Esophagus muscularis mucosa (tissue), 4 donors: ENCODE measurements at regions not wholly inside any gene's neighbourhood (a gene's known extent, or its start where the extent isn't known, plus 50 kb on each side); places are given as distances from the start of the nearest gene placed in this dataset.

Experiments
- DNase-seq: peaks from one replicate; pipeline ENCODE4 v3.0.0-alpha.2; 2017; ENCODE audit errors: extremely low spot score
- H3K27ac ChIP-seq, 4 donors: fragments of 200-600 bp; sonication (generic); replicated peaks in 1 of 4; 1 replicate in 3 of 4; 2 replicates in 1 of 4; pipeline ENCODE4 v1.5.1; 2016 to 2019; ENCODE audit warnings: mild to moderate bottlenecking in 1 of 4
- H3K27me3 ChIP-seq, 4 donors: fragments of 200-600 bp; sonication (generic); one replicate each; pipeline versions ENCODE4 v1.5.1 to v1.6.0; 2016 to 2019
- H3K36me3 ChIP-seq, 4 donors: fragments of 200-600 bp; sonication (generic); one replicate each; pipeline ENCODE4 v1.5.1; 2016 to 2019
- H3K4me1 ChIP-seq, 4 donors: fragments of 200-600 bp; sonication (generic); one replicate each; pipeline ENCODE4 v1.5.1; 2016 to 2019
- H3K4me3 ChIP-seq, 4 donors: fragments of 200-600 bp; sonication (generic); 1 replicate in 2 of 4; 2 replicates in 2 of 4; pipeline ENCODE4 v1.5.1; 2016 to 2019; ENCODE audit warnings: mild to moderate bottlenecking in 4 of 4, moderate library complexity in 1 of 4
- H3K9me3 ChIP-seq, 4 donors: fragments of 200-600 bp; sonication (generic); 1 replicate in 3 of 4; 2 replicates in 1 of 4; pipeline ENCODE4 v1.5.1; 2016 to 2019
- EP300 ChIP-seq: sonication (generic); formaldehyde crosslinking; IDR thresholded peaks from one replicate; pipeline ENCODE4 v1.6.1; 2017; ENCODE audit warnings: antibody characterized with exemption
- POLR2A ChIP-seq: fragments of 450-650 bp; IDR thresholded peaks from one replicate; pipeline ENCODE4 v1.6.1; 2017; ENCODE audit warnings: antibody characterized with exemption, moderate library complexity, mild to moderate bottlenecking, low read depth
- POLR2AphosphoS5 ChIP-seq, 2 donors: sonication (generic); formaldehyde crosslinking; IDR thresholded peaks; one replicate each; pipeline ENCODE4 v1.6.1; 2017; ENCODE audit warnings: antibody characterized with exemption in 2 of 2
- WGBS: methylation state at CpG from one replicate; pipeline ENCODE4 v1.1.5; 2018; 5-methylcytosine and 5-hydroxymethylcytosine counted together
- intact Hi-C: fragments of 100-400 bp; cut with DNase I; formaldehyde crosslinking; loops from one replicate; pipeline ENCODE4 v1.15.1; 2023
- TF ChIP-seq, protein P1 (sequence below), 3 experiments: fragments of 200-600 bp in 2 of 3; fragments of 450-650 bp in 1 of 3; sonication (generic) in 2 of 3; IDR thresholded peaks; one replicate each; pipeline ENCODE4 v1.5.1; 2017 to 2019; ENCODE audit warnings: antibody characterized with exemption in 3 of 3, mild to moderate bottlenecking in 2 of 3, moderate library complexity in 1 of 3

DNA sequence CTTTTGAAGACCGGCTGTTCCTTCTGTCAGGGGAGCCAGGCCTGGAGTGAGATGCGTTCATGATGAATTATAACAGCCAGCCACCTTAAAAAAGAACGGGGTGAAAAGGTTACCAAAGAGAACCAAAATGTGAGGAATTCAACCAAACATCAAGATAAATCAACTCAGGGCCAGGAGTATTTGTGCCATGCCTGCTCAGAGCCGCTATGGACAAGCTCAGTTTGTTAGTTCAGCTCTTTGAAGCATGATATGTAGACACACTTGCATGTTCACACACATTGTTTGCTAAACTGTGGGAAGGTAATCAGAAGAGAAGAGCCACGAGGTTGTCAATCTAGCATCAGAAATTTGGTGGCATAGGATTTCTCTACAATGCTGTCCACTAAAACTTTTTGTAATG, 367.4 kb upstream of the TBX3 start:
- intact Hi-C loops = no loop called here
- Histone ChIP-seq H3K36me3 (no peaks in the 10 kb centered on the region), H3K27ac (no peak overlapping the region), H3K4me1 (no peaks in the 10 kb centered on the region), H3K4me3 (no peak overlapping the region), H3K9me3 (no peaks in the 10 kb centered on the region), H3K27me3 (no peaks in the 10 kb centered on the region)
- peak; percentile 72 for DNase-seq
- 50% methylated on average over 5 of the region's 5 CpGs for WGBS
- no peak for TF ChIP-seq POLR2AphosphoS5 (IDR thresholded peaks at IDR 0.05)
- TF ChIP-seq, protein P1, sequence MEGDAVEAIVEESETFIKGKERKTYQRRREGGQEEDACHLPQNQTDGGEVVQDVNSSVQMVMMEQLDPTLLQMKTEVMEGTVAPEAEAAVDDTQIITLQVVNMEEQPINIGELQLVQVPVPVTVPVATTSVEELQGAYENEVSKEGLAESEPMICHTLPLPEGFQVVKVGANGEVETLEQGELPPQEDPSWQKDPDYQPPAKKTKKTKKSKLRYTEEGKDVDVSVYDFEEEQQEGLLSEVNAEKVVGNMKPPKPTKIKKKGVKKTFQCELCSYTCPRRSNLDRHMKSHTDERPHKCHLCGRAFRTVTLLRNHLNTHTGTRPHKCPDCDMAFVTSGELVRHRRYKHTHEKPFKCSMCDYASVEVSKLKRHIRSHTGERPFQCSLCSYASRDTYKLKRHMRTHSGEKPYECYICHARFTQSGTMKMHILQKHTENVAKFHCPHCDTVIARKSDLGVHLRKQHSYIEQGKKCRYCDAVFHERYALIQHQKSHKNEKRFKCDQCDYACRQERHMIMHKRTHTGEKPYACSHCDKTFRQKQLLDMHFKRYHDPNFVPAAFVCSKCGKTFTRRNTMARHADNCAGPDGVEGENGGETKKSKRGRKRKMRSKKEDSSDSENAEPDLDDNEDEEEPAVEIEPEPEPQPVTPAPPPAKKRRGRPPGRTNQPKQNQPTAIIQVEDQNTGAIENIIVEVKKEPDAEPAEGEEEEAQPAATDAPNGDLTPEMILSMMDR (IDR thresholded peaks at IDR 0.05) = no peak
- no peak for TF ChIP-seq EP300
- TF ChIP-seq POLR2A = no peak

DNA sequence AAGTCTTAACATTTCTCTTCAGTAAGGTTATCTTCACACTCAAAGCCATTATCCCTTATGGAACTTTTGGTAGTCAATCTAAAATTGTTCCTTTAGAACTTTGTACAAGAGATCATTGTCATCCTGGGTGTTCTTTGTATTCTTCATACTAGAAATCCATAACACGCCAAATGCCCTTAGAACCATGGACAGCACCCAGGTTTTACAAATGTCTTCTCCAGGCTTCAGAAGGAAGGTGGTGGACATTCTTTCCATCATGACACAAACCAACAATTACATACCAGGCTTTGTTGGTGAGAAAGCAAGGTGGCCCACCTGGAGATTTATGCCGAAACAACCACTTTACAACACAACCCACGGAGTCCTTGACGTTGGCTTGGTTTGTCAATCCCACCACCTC, 365.6 kb upstream of the TBX3 start:
- TF ChIP-seq POLR2A = no peak
- TF ChIP-seq, protein P1 (IDR thresholded peaks at IDR 0.05) = no peak
- TF ChIP-seq EP300 = no peak
- TF ChIP-seq POLR2AphosphoS5 (IDR thresholded peaks at IDR 0.05) = no peak
- intact Hi-C loops = no loop called here

DNA sequence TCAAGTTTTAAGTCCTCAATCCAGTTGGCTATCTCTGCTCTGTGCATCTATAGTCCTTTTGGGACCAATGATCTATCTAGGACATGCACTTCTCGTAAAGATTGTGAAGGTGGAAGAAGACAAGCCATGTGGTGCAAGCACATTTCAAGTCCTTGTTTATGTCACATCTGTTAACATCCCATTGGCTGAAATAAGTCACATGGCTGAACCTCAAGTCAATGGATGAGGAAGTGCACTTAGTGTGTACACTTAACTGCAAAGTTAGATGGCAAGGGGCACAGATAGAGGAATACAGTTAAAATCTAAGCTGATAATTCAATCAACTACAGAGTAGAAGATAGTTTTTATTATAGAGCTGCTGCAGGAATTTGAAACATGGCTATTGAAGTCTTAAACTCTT, 362.8 kb upstream of the TBX3 start:
- peaks cover 0 to 2% (median 0%) of the 10 kb centered on the region in 4 donors for H3K9me3 ChIP-seq
- TF ChIP-seq, protein P1 (IDR thresholded peaks at IDR 0.05) = no peak
- no peak for TF ChIP-seq EP300
- no peak for TF ChIP-seq POLR2AphosphoS5 (IDR thresholded peaks at IDR 0.05)
- no peak for TF ChIP-seq POLR2A
- DNase-seq = no peak
- WGBS = 92% methylated on average over 1 of the region's 1 CpG
- H3K4me3 ChIP-seq = no peak overlapping the region
- no peaks in the 10 kb centered on the region for H3K36me3 ChIP-seq
- intact Hi-C loops = no loop called here
- H3K27me3 ChIP-seq = no peaks in the 10 kb centered on the region
- no peak overlapping the region for H3K27ac ChIP-seq
- no peaks in the 10 kb centered on the region for H3K4me1 ChIP-seq

More for the DNA sequence above, 365.6 kb upstream of the TBX3 start:
- Histone ChIP-seq H3K36me3 (no peaks in the 10 kb centered on the region), H3K27ac (no peak overlapping the region), H3K27me3 (no peaks in the 10 kb centered on the region), H3K4me3 (no peak overlapping the region), H3K9me3 (no peaks in the 10 kb centered on the region), H3K4me1 (no peaks in the 10 kb centered on the region)
- no peak for DNase-seq
- 83% methylated on average over 4 of the region's 4 CpGs for WGBS

DNA sequence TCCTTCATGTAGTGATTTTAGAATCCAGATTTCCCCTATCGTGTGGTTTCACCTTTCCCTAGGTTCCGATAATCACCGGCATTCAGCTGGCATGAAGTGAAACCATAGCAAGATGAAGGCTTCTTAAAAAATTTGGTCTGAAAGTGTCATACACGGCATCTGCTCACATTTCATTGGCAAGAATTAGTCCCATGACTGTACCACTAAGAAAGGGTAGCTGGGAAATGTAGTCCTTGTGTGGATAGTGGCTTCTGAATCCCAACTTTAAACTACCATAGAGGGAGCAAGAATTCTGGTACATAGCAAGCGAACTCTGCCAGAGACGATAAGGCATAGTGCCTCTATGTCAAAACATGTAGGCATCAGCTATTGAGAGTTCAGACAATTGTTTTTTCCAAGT, 360.1 kb upstream of the TBX3 start:
- Histone ChIP-seq H3K9me3 (peaks cover 0 to 5% (median 0%) of the 10 kb centered on the region in 4 donors), H3K36me3 (no peaks in the 10 kb centered on the region), H3K4me3 (no peak overlapping the region), H3K27ac (no peak overlapping the region), H3K4me1 (no peaks in the 10 kb centered on the region), H3K27me3 (no peaks in the 10 kb centered on the region)
- TF ChIP-seq POLR2A = no peak
- TF ChIP-seq EP300 = no peak
- TF ChIP-seq, protein P1 (IDR thresholded peaks at IDR 0.05) = no peak
- TF ChIP-seq POLR2AphosphoS5 (IDR thresholded peaks at IDR 0.05) = no peak
- 89% methylated on average over 6 of the region's 6 CpGs for WGBS
- DNase-seq = no peak
- intact Hi-C loops = no loop called here

DNA sequence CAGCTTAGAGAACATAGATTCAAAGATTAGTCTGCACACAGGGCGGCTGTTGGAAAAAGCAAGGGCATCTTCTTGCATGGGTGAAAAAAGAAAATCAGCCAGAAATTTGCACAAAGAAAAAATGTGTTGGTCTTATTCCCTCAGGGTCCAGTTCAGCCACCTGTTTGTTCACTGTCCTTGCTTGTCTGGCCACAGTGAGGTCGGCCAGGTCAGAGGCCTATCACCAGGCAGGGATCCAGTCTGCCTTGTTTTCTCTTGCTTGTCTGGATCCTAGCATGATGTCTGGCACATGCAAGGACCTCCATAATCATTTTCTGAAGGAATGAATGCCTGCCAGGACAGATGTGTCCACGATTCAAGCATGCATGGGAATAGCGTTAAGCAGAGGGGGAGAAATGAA, 359.1 kb upstream of the TBX3 start:
- no peak overlapping the region for H3K27ac ChIP-seq
- H3K4me3 ChIP-seq = no peak overlapping the region
- no peaks in the 10 kb centered on the region for H3K4me1 ChIP-seq
- TF ChIP-seq POLR2A = no peak
- TF ChIP-seq POLR2AphosphoS5 (IDR thresholded peaks at IDR 0.05) = no peak
- TF ChIP-seq EP300 = no peak
- TF ChIP-seq, protein P1 (IDR thresholded peaks at IDR 0.05) = no peak
- intact Hi-C loops = no loop called here
- peaks cover 0 to 5% (median 0%) of the 10 kb centered on the region in 4 donors for H3K9me3 ChIP-seq
- WGBS = 89% methylated on average over 4 of the region's 4 CpGs
- H3K36me3 ChIP-seq = no peaks in the 10 kb centered on the region
- H3K27me3 ChIP-seq = no peaks in the 10 kb centered on the region
- no peak for DNase-seq
